KMS-11 (cell line): ENCODE measurements at regions not wholly inside any gene's neighbourhood (a gene's known extent, or its start where the extent isn't known, plus 50 kb on each side); places are given as distances from the start of the nearest gene placed in this dataset.
"Not testable (repeated sequence)": the region's sequence is repeated elsewhere in the genome, so short reads cannot be mapped to it uniquely, and the experiment has no call there.

Experiments used
- H2AFZ ChIP-seq: fragments of 200-600 bp; sonication (generic); 2 replicates; pipeline ENCODE4 v1.6.1; 2016; ENCODE audit warnings: antibody characterized with exemption, mixed run types, low read depth
- H3K27ac ChIP-seq: fragments of 200-600 bp; sonication (generic); 2 replicates; pipeline ENCODE4 v1.6.1; 2016; ENCODE audit warnings: mild to moderate bottlenecking, mixed run types
- H3K27me3 ChIP-seq: fragments of 200-600 bp; sonication (generic); 2 replicates; pipeline ENCODE4 v1.6.1; 2017; ENCODE audit warnings: mild to moderate bottlenecking, low read depth, mixed run types, moderate library complexity; ENCODE audit not compliant: insufficient read depth
- H3K36me3 ChIP-seq: fragments of 200-600 bp; sonication (generic); 2 replicates; pipeline ENCODE4 v1.6.1; 2017; ENCODE audit warnings: mild to moderate bottlenecking, mixed run types; ENCODE audit not compliant: insufficient read depth
- H3K4me1 ChIP-seq: fragments of 200-600 bp; sonication (generic); 2 replicates; pipeline ENCODE4 v1.6.1; 2016; ENCODE audit warnings: mild to moderate bottlenecking, low read depth, mixed run types; ENCODE audit not compliant: poor library complexity, severe bottlenecking
- H3K4me2 ChIP-seq: fragments of 200-600 bp; sonication (generic); 2 replicates; pipeline ENCODE4 v1.7.0; 2016; ENCODE audit warnings: mild to moderate bottlenecking, mixed run types
- H3K4me3 ChIP-seq: fragments of 200-600 bp; sonication (generic); IDR thresholded peaks from 2 replicates; pipeline ENCODE4 v1.6.1; 2017; ENCODE audit warnings: low read depth, low read length, mixed read lengths; ENCODE audit not compliant: insufficient read depth
- H3K79me2 ChIP-seq: fragments of 200-600 bp; sonication (generic); 2 replicates; pipeline ENCODE4 v1.6.1; 2016; ENCODE audit warnings: low read depth, mixed run types; ENCODE audit not compliant: insufficient read depth
- H3K9ac ChIP-seq: fragments of 200-600 bp; sonication (generic); 2 replicates; pipeline ENCODE4 v1.6.1; 2016; ENCODE audit warnings: mild to moderate bottlenecking, mixed run types
- H4K20me1 ChIP-seq: fragments of 200-600 bp; sonication (generic); 2 replicates; pipeline ENCODE4 v1.6.1; 2016; ENCODE audit warnings: mild to moderate bottlenecking, mixed run types; ENCODE audit not compliant: insufficient read depth
- CTCF ChIP-seq: fragments of 200-600 bp; sonication (generic); conservative IDR thresholded peaks from 2 replicates; pipeline ENCODE4 v1.6.1; 2017; ENCODE audit warnings: low read depth, mild to moderate bottlenecking, antibody characterized with exemption, low read length, moderate library complexity, mixed read lengths

- H4K20me1 ChIP-seq, H3K9ac ChIP-seq, H3K79me2 ChIP-seq, H3K27me3 ChIP-seq, H3K36me3 ChIP-seq, H3K27ac ChIP-seq, H2AFZ ChIP-seq, H3K4me3 ChIP-seq, H3K4me1 ChIP-seq, H3K4me2 ChIP-seq: not testable (repeated sequence)
Measured at GRCh38 chr2:131654107-131654506, 126.4 kb downstream of the CCDC74A start.

GRCh38 chr2:131656816-131657633, 129.3 kb downstream of the CCDC74A start:
- TF ChIP-seq CTCF: no peak
- no peaks in the 10 kb centered on the region for H3K4me1 ChIP-seq
- no peaks in the 10 kb centered on the region for H3K27me3 ChIP-seq
- no peak overlapping the region for H2AFZ ChIP-seq
- H3K4me3 ChIP-seq: no peak overlapping the region
- H3K79me2 ChIP-seq: no peaks in the 10 kb centered on the region
- no peak overlapping the region for H3K27ac ChIP-seq
- H4K20me1 ChIP-seq: no peaks in the 10 kb centered on the region
- no peak overlapping the region for H3K9ac ChIP-seq
- H3K4me2 ChIP-seq: no peak overlapping the region
- no peaks in the 10 kb centered on the region for H3K36me3 ChIP-seq

GRCh38 chr2:131657895-131658768, 130.4 kb downstream of the CCDC74A start:
- Histone ChIP-seq H2AFZ (no peak overlapping the region), H3K27ac (no peak overlapping the region), H3K4me1 (no peaks in the 10 kb centered on the region), H3K4me2 (no peak overlapping the region), H3K36me3 (no peaks in the 10 kb centered on the region), H3K27me3 (no peaks in the 10 kb centered on the region), H3K79me2 (no peaks in the 10 kb centered on the region), H4K20me1 (no peaks in the 10 kb centered on the region), H3K4me3 (no peak overlapping the region), H3K9ac (no peak overlapping the region)
- TF ChIP-seq CTCF: no peak

GRCh38 chr2:131658769-131659131, 131.1 kb downstream of the CCDC74A start:
- no peaks in the 10 kb centered on the region for H3K36me3 ChIP-seq
- H3K27me3 ChIP-seq: no peaks in the 10 kb centered on the region
- no peaks in the 10 kb centered on the region for H3K79me2 ChIP-seq
- no peaks in the 10 kb centered on the region for H3K4me1 ChIP-seq
- H3K27ac ChIP-seq: no peak overlapping the region
- H2AFZ ChIP-seq: no peak overlapping the region
- H4K20me1 ChIP-seq: no peaks in the 10 kb centered on the region
- no peak overlapping the region for H3K4me2 ChIP-seq
- no peak for TF ChIP-seq CTCF
- H3K4me3 ChIP-seq: no peak overlapping the region
- H3K9ac ChIP-seq: no peak overlapping the region
